GM19023 (cell line): ENCODE measurements at regions not wholly inside any gene's neighbourhood (a gene's known extent, or its start where the extent isn't known, plus 50 kb on each side); places are given as distances from the start of the nearest gene placed in this dataset.
A peak's percentile ranks its signal among the peaks of the same experiment; 100 is the strongest.

Experiments used
- ATAC-seq: cut with Tn5 transposase; IDR thresholded peaks from one replicate; pipeline ENCODE4 v1.9.1; 2021; ENCODE audit warnings: mild to moderate bottlenecking, moderate library complexity; ENCODE audit not compliant: unreplicated experiment

DNA sequence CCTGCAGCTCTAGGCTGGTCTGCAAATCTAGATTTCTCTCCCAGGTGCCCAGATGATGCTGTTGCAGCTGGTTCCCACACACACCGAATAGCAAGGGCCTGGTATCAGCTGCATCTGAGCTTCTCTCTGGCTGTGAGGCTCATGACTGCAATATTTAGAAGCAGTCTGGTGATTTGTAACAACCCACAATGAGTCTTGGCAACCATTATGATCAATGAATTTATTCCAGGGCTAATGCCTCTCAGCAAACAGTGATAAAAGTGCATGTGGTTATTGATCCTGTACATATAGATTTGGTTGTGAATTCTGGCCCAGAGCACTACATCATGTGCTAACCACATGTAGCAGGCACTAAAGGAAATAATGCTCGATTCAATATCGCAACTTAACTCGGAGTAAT is 114.3 kb downstream of the ASCL4 start:
- ATAC-seq = no peak

- no peak for ATAC-seq
These were observed 117.5 kb downstream of the ASCL4 start for GRCh38 chr12:107891967-107892366.

DNA sequence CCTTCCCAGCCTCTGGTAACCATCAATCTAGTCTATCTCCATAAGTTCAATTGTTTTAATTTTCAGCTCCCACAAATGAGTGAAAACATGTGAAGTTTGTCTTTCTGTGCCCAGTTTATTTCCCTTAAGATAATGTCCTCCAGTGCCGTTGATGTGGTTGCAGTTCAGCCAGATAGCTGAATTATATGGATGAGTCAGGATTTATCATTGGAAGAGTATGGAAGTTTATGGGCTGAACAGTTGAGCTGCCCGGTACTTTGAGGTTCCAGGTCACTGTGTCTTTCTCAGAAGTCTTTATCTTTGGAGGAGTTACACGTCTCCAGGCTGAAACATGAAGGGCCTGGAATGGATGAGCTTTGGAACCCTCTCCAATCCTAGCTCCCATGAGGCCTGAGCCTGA is 120.1 kb downstream of the ASCL4 start:
- ATAC-seq = no peak

DNA sequence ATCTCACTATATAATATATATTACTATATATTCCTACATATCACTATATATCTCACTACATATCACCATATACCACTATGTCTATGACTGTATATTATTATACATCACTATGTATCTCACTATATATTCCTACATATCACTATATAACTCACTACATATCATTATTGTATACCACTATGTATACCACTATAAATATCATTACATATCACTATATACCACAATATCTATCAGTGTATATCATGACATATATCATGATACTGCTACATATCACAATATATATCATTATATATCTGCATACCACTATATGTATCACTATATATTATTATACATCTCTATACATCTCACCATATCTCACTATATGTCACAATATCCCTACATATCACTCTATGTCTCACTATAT is 121.5 kb downstream of the ASCL4 start:
- ATAC-seq = no peak

GRCh38 chr12:107900588-107900987 is 126.1 kb downstream of the ASCL4 start:
- ATAC-seq = no peak

DNA sequence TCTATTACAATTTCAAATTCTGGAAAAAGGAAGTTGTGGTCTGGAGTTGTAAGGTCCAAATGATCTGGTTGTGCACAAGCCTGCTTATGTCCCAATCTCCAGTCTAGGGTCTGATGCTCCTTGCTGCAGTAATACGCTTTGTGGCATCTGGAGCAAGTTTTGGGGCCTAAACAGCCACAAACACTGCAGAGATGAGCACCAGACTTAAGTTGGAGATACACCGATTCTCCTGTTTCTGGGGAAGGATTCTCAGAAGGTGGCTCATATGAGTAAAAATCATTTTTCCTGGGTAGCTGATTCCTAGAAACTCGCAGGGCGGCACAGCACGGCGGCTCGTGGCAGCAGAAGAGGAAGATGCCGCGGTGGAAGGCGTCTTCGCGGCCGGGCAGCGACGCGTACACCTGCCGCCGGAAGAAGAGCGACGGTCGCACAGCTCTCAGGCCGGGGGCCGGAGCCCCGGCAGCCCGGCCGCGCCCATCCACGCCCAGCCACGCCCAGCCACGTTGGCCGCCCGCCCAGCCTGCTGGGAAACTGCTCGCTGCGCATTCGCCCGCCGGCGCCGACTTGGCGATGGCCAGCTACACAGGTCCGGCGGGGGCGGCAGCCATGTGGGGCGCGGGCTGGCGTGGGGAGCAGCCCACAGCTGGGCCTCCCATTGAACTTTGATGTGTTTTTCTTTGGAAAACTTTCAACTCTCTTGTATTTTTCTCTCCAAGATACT is 129.0 kb downstream of the ASCL4 start:
- peak; percentile 98 for ATAC-seq

DNA sequence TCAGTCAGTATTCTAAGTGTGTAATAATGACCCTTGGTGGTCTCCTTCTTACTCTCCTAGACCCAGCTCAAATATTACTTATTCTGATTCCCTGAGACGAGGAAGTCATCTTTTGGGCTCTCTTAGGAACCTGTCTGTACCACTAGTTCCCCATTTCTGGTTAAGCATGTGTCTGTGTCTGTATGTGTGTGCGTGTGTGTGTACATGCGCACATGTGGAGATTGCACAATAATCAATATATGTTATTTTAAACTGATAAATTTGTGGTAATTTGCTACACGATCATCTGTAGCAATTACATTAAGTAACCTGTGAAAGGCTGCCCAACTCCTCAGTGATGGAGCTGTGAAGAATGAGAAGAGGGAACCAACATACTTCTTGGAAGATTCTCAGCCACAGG is 132.2 kb downstream of the ASCL4 start:
- ATAC-seq = no peak

DNA sequence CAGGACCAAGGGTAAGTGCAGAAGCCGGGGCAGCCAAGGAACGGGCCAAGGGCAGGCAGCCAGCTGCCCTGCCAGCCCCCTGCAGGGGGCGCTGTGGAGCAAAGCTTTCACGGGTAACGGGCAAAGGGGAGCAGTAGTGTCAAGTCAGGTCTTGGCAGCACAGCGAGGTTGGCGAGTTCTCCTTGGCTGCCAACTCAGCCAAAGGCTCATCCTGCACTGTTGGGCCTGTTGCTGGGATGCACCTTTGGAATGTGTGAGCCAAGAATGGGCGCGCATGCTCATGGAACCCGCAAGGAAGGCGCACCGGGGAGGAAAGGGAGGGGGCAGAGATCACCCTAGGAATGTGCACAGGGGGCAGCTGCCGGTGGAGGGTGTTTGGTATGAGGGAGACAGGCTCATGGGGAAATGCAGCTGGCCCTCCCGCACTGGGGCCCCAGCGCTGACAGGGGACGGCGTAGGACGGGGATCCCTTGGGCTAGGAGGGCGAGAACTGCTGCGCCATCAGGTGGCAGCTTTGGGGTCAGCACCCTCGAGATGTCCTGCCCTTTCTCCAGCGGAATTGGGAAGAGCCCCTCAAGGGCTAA is 138.0 kb downstream of the ASCL4 start:
- ATAC-seq = peak; percentile 85

- no peak for ATAC-seq
These were observed 140.0 kb downstream of the ASCL4 start for GRCh38 chr12:107914460-107914977.

GRCh38 chr12:107917912-107918800 is 143.7 kb downstream of the ASCL4 start:
- no peak for ATAC-seq

DNA sequence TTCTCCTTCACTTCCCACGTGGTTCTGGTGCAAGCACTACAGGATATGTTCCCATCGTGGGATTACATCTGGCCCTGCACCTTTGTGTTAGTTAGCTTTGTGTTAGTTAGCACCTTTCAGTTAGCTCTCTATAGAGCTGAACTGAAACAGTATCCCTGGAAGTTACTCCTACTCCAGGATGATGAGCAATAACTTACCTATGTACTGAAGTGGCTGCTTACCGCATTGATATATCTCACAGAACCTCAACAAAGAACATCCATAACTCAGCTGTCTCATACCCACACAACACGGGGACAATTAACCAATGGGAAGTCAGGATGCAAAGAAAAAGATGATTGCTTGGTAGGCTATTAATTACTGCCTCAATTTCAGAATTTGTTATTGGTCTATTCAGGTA is 146.6 kb downstream of the ASCL4 start:
- ATAC-seq = no peak

GRCh38 chr12:107925125-107925524 is 150.6 kb downstream of the ASCL4 start:
- no peak for ATAC-seq

- ATAC-seq = no peak
These were observed 154.9 kb downstream of the ASCL4 start for GRCh38 chr12:107929436-107929835.

DNA sequence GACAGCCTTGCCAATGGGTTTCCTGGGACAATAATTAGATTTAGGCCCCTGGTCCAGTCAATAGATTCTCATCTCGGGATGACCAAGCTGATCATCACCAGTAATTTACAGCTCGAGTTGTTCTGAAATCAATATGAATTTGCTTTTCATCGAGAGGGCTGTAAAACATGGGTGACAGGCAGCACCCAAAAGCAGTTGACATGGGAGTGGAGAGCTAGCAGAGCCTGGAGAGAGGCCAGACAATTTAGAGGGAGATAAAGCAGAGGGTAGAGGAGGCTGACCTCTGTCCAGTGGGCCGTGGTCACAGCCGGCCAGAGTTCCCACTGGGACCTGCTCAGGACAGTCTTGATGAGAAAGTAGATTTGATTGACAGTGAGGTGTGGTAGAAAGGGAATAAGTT is 157.3 kb downstream of the ASCL4 start:
- ATAC-seq = no peak

DNA sequence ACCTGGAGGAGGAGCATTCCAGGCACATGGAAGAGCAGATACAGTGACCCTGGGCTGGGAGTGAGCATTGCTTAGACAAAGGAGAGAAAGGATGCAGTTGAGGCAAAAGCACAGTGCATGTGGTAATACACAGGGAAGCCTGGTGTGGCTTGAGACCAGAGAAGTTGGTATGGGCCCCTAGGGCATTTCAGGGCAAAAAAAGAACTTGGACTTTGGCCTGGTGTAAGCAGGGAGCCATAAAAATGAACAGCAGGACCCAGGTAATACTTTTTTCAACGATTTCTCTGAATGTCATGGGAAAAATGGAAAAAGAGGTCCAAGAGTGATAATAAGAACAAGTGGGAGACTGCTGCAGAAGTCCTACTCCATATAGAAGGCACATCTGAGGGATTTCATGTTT is 163.9 kb downstream of the ASCL4 start:
- no peak for ATAC-seq

- ATAC-seq = no peak
These were observed 174.0 kb downstream of the ASCL4 start for GRCh38 chr12:107948391-107948945.

- no peak for ATAC-seq
These were observed 176.5 kb downstream of the ASCL4 start for GRCh38 chr12:107951024-107951423.

DNA sequence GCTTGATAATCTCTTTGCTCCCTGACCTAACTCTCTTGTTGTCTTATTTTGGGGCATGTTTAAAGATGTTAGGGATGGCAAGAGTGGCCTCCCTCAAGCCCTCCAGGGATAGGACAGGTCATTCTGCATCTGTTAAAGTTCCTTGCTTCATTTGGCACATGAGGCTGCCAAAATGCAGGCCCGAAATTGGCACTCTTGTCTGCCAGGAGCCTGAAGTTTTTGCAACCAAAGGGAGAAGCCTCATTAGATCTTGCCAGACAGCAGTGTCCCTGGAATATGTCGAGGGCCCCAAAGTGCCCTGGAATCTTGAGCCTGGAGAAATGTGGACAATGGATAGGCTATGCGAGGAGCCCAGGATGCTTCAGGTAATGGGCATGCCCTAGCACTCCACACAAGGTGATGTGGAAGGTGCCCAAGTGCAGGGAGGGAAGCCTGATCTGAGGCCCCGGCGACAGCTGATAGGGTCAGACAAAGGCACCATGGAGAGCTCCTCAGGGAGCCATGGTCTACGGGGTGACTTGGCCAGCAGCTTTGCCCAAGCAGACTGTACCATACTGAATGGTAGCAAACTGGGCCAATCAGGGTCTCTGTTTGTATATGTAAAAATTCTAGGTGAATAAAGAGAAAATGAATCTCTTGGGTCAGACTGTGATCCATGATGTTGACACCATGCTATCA is 173.0 kb upstream of the WSCD2 start:
- ATAC-seq = no peak

- ATAC-seq = no peak
These were observed 171.6 kb upstream of the WSCD2 start for GRCh38 chr12:107957459-107957858.

GRCh38 chr12:107963635-107964034 is 165.5 kb upstream of the WSCD2 start:
- ATAC-seq = no peak

GRCh38 chr12:107967170-107967569 is 161.9 kb upstream of the WSCD2 start:
- no peak for ATAC-seq
